HG03159 (cell line): ENCODE measurements at regions not wholly inside any gene's neighbourhood (a gene's known extent, or its start where the extent isn't known, plus 50 kb on each side); places are given as distances from the start of the nearest gene placed in this dataset.
"Not testable (repeated sequence)": the region's sequence is repeated elsewhere in the genome, so short reads cannot be mapped to it uniquely, and the experiment has no call there.

Experiments used
- ATAC-seq: cut with Tn5 transposase; IDR thresholded peaks from one replicate; pipeline ENCODE4 v1.9.1; 2021; ENCODE audit warnings: mild to moderate bottlenecking, moderate library complexity; ENCODE audit not compliant: unreplicated experiment

- no peak for ATAC-seq
These were observed 589.0 kb downstream of the C12orf50 start for GRCh38 chr12:87439990-87440827.

GRCh38 chr12:87430444-87430843 is 598.8 kb downstream of the C12orf50 start:
- no peak for ATAC-seq

- no peak for ATAC-seq
These were observed 600.4 kb downstream of the C12orf50 start for GRCh38 chr12:87428701-87429277.

GRCh38 chr12:87427770-87428169 is 601.4 kb downstream of the C12orf50 start:
- ATAC-seq: no peak

- ATAC-seq: no peak
These were observed 603.2 kb downstream of the C12orf50 start for GRCh38 chr12:87425942-87426554.

GRCh38 chr12:87421233-87421632 is 608.0 kb downstream of the C12orf50 start:
- not testable (repeated sequence) for ATAC-seq

GRCh38 chr12:87413784-87414183 is 615.4 kb downstream of the C12orf50 start:
- ATAC-seq: no peak

- no peak for ATAC-seq
These were observed 622.3 kb downstream of the C12orf50 start for GRCh38 chr12:87406926-87407325.

- ATAC-seq: no peak
These were observed 623.3 kb downstream of the C12orf50 start for GRCh38 chr12:87405918-87406317.

- ATAC-seq: not testable (repeated sequence)
These were observed 635.0 kb downstream of the C12orf50 start for GRCh38 chr12:87394168-87394567.

GRCh38 chr12:87388376-87388775 is 640.8 kb downstream of the C12orf50 start:
- ATAC-seq: no peak

GRCh38 chr12:87385322-87385721 is 643.9 kb downstream of the C12orf50 start:
- ATAC-seq: no peak

GRCh38 chr12:87384226-87384625 is 645.0 kb downstream of the C12orf50 start:
- ATAC-seq: no peak

- no peak for ATAC-seq
These were observed 645.5 kb downstream of the C12orf50 start for GRCh38 chr12:87383680-87384079.

- ATAC-seq: no peak
These were observed 646.1 kb downstream of the C12orf50 start for GRCh38 chr12:87382959-87383566.

GRCh38 chr12:87382436-87382835 is 646.8 kb downstream of the C12orf50 start:
- ATAC-seq: no peak

GRCh38 chr12:87381742-87382141 is 647.5 kb downstream of the C12orf50 start:
- no peak for ATAC-seq

- no peak for ATAC-seq
These were observed 650.7 kb downstream of the C12orf50 start for GRCh38 chr12:87378526-87378925.

- ATAC-seq: no peak
These were observed 652.5 kb downstream of the C12orf50 start for GRCh38 chr12:87376722-87377121.

- no peak for ATAC-seq
These were observed 660.0 kb downstream of the C12orf50 start for GRCh38 chr12:87369161-87369560.

GRCh38 chr12:87368259-87368658 is 660.9 kb downstream of the C12orf50 start:
- no peak for ATAC-seq

GRCh38 chr12:87365423-87365822 is 663.8 kb downstream of the C12orf50 start:
- ATAC-seq: no peak
